ENCODE measurements at regions not wholly inside any gene's neighbourhood (a gene's known extent, or its start where the extent isn't known, plus 50 kb on each side); places are given as distances from the start of the nearest gene placed in this dataset.

GRCh38 chr4:184275766-184276165, 58.1 kb upstream of the ENPP6 start:
- Mint-ChIP-seq H3K4me1 (ENCODE audit: low read depth) (peaks cover 31% of the 10 kb centered on the region), H3K27ac (no peak overlapping the region), H3K4me3 (no peak overlapping the region), H3K9me3 (peaks cover 11% of the 10 kb centered on the region), H3K27me3 (no peaks in the 10 kb centered on the region), H3K36me3 (ENCODE audit: low read depth) (peaks cover 14% of the 10 kb centered on the region)
- no peak for TF ChIP-seq CTCF (IDR thresholded peaks at IDR 0.05)
- intact Hi-C loops (cut with micrococcal nuclease): no loop called here
- DNase-seq (no peak), ATAC-seq (no peak)
- ChIA-PET POLR2A (interaction anchor here (0.8 to 0.9 kb wide), 2 partner anchors 13 to 262 kb away, joined by 3 to 4 read pairs; no protein-coding TSS in a partner anchor), CTCF (interaction anchor here (0.9 to 1.1 kb wide), 2 partner anchors 10 to 12 kb away, joined by 3 read pairs; no protein-coding TSS in a partner anchor)

GRCh38 chr4:184274286-184274951, 56.7 kb upstream of the ENPP6 start:
- ChIA-PET CTCF (interaction anchor here (2.5 kb wide), 1 partner anchor 11 kb away, joined by 16 read pairs; no protein-coding TSS in a partner anchor), POLR2A (interaction anchor here (1.0 to 1.7 kb wide), 5 partner anchors 9 to 459 kb away, joined by 3 to 10 read pairs (median 4); partner anchors contain the start of gene CENPU)
- intact Hi-C loops (cut with micrococcal nuclease): no loop called here
- DNase-seq (no peak), ATAC-seq (no peak)
- H3K36me3 Mint-ChIP-seq (ENCODE audit: low read depth): peaks cover 14% of the 10 kb centered on the region
- H3K9me3 Mint-ChIP-seq: peaks cover 11% of the 10 kb centered on the region
- no peaks in the 10 kb centered on the region for H3K27me3 Mint-ChIP-seq
- H3K4me1 Mint-ChIP-seq (ENCODE audit: low read depth): peaks cover 31% of the 10 kb centered on the region
- H3K4me3 Mint-ChIP-seq: no peak overlapping the region
- H3K27ac Mint-ChIP-seq: no peak overlapping the region
- TF ChIP-seq CTCF (IDR thresholded peaks at IDR 0.05): no peak

- TF ChIP-seq CTCF (IDR thresholded peaks at IDR 0.05): no peak
- CTCF ChIA-PET: interaction anchor here (0.6 to 2.5 kb wide), 4 partner anchors 10 to 192 kb away, joined by 3 to 16 read pairs (median 4); no protein-coding TSS in a partner anchor
- peaks cover 12% of the 10 kb centered on the region for H3K36me3 Mint-ChIP-seq (ENCODE audit: low read depth)
- H3K4me3 Mint-ChIP-seq: no peak overlapping the region
- peaks cover 9% of the 10 kb centered on the region for H3K9me3 Mint-ChIP-seq
- H3K4me1 Mint-ChIP-seq (ENCODE audit: low read depth): peaks cover 35% of the 10 kb centered on the region
- intact Hi-C loops (cut with micrococcal nuclease): no loop called here
- peak; percentile 66 for ATAC-seq
- no peaks in the 10 kb centered on the region for H3K27me3 Mint-ChIP-seq
- no peak for DNase-seq
- POLR2A ChIA-PET: interaction anchor here (1.0 to 1.7 kb wide), 4 partner anchors 10 to 460 kb away, joined by 3 to 10 read pairs (median 4); partner anchors contain the start of gene CENPU
- no peak overlapping the region for H3K27ac Mint-ChIP-seq
Measured at GRCh38 chr4:184273166-184274147, 55.8 kb upstream of the ENPP6 start.

GRCh38 chr4:184270808-184271413, 53.2 kb upstream of the ENPP6 start:
- CTCF ChIA-PET: interaction anchor here (1.3 to 4.4 kb wide), 3 partner anchors 10 to 77 kb away, joined by 3 to 33 read pairs (median 6); no protein-coding TSS in a partner anchor
- H3K4me1 Mint-ChIP-seq (ENCODE audit: low read depth): peaks cover 45% of the 10 kb centered on the region
- ATAC-seq: no peak

More at GRCh38 chr4:184270808-184271413, 53.2 kb upstream of the ENPP6 start:
- no peak overlapping the region for H3K4me3 Mint-ChIP-seq
- H3K36me3 Mint-ChIP-seq (ENCODE audit: low read depth): no peaks in the 10 kb centered on the region
- no peak overlapping the region for H3K27ac Mint-ChIP-seq
- intact Hi-C loops (cut with micrococcal nuclease): no loop called here
- no peaks in the 10 kb centered on the region for H3K9me3 Mint-ChIP-seq
- POLR2A ChIA-PET: interaction anchor here (0.8 to 5.1 kb wide), 4 partner anchors 9 to 17 kb away, joined by 3 to 48 read pairs (median 4); no protein-coding TSS in a partner anchor
- H3K27me3 Mint-ChIP-seq: no peaks in the 10 kb centered on the region
- no peak for TF ChIP-seq CTCF (IDR thresholded peaks at IDR 0.05)
- DNase-seq: no peak

All from activated CD8-positive, alpha-beta T cell treated with anti-CD3 and anti-CD28 coated beads for 36 hours (primary cell).